Upper lobe of left lung (tissue), 4 donors: ENCODE measurements at regions not wholly inside any gene's neighbourhood (a gene's known extent, or its start where the extent isn't known, plus 50 kb on each side); places are given as distances from the start of the nearest gene placed in this dataset.

Experiments
- CTCF ChIP-seq, 6 experiments: fragments of 450-650 bp in 4 of 6; fragments of 200-600 bp in 2 of 6; sonication (generic) in 2 of 6; IDR thresholded peaks; one replicate each; pipeline ENCODE4 v1.5.1; 2016 to 2019; ENCODE audit warnings: antibody characterized with exemption in 6 of 6
- POLR2A ChIP-seq, 4 donors: fragments of 450-650 bp; IDR thresholded peaks; one replicate each; pipeline ENCODE4 v1.5.1; 2016 to 2017; ENCODE audit warnings: antibody characterized with exemption in 4 of 4, mild to moderate bottlenecking in 2 of 4

GRCh38 chr4:170623899-170624298 is 534.1 kb upstream of the AADAT start:
- TF ChIP-seq POLR2A (IDR thresholded peaks at IDR 0.05), result no peak
- no peak for TF ChIP-seq CTCF (IDR thresholded peaks at IDR 0.05)
